Left lung (tissue), 4 donors: ENCODE measurements at regions not wholly inside any gene's neighbourhood (a gene's known extent, or its start where the extent isn't known, plus 50 kb on each side); places are given as distances from the start of the nearest gene placed in this dataset.

Experiments used
- ATAC-seq: fragments of 200-7000 bp; cut with Tn5 transposase; one replicate; pipeline ENCODE4 v1.9.1; 2020; ENCODE audit warnings: moderate library complexity
- DNase-seq, 4 donors: peaks; one replicate each; pipeline ENCODE4 v3.0.0-alpha.2; 2013 to 2020
- H3K27ac ChIP-seq, 2 donors: fragments of 200-600 bp; sonication (generic) in 1 of 2; one replicate each; pipeline versions ENCODE4 v1.5.0 to v1.8.0; 2020 to 2021
- H3K27me3 ChIP-seq, 2 donors: fragments of 200-600 bp; sonication (generic) in 1 of 2; one replicate each; pipeline versions ENCODE4 v1.5.0 to v1.8.0; 2020 to 2021
- H3K36me3 ChIP-seq, 2 donors: fragments of 200-600 bp; sonication (generic) in 1 of 2; one replicate each; pipeline versions ENCODE4 v1.5.0 to v1.8.0; 2020 to 2021
- H3K4me1 ChIP-seq, 2 donors: fragments of 200-600 bp; one replicate each; pipeline ENCODE4 v1.8.0; 2021
- H3K4me3 ChIP-seq, 2 donors: fragments of 200-600 bp; sonication (generic) in 1 of 2; one replicate each; pipeline versions ENCODE4 v1.5.0 to v1.8.0; 2020 to 2021; ENCODE audit warnings: mild to moderate bottlenecking in 1 of 2
- H3K9me3 ChIP-seq, 2 donors: fragments of 200-600 bp; sonication (generic) in 1 of 2; one replicate each; pipeline versions ENCODE4 v1.5.0 to v1.8.0; 2020 to 2021
- intact Hi-C, 2 donors: fragments of 100-400 bp; cut with DNase I; formaldehyde crosslinking; loops; one replicate each; pipeline versions ENCODE4 v1.11.2 to v1.14.2; 2022
- TF ChIP-seq, protein P1 (sequence below), 2 donors: fragments of 200-600 bp; sonication (generic) in 1 of 2; IDR thresholded peaks; one replicate each; pipeline versions ENCODE4 v1.5.0 to v1.8.0; 2021; ENCODE audit warnings: antibody characterized with exemption in 2 of 2
- donor health status: DM: no; HTN: yes; CAD: no.
- donor health status: DM: no; HTN: no; CAD: no.

DNA sequence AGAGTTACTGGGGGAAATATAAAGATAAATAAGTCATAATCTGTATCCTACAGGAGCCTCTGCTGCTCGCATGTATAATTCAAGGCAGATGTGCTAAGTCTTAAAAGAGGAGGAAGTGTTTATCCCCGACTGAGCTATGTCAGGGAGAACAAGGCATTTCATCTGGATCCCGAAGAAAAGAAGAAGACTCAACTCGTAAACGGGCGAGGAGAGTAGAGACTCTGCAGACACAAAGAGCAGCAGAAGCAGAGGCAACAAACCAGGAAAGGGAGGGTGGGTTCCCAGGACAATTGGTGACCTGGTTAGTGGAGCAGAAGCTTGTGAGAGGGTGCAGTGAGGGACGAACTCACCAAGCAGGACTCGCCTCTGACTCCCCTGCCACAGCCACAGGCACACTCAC lies 368.6 kb downstream of the EIPR1 start:
- intact Hi-C loops, result no loop called here
- no peak for ATAC-seq
- TF ChIP-seq, protein P1, sequence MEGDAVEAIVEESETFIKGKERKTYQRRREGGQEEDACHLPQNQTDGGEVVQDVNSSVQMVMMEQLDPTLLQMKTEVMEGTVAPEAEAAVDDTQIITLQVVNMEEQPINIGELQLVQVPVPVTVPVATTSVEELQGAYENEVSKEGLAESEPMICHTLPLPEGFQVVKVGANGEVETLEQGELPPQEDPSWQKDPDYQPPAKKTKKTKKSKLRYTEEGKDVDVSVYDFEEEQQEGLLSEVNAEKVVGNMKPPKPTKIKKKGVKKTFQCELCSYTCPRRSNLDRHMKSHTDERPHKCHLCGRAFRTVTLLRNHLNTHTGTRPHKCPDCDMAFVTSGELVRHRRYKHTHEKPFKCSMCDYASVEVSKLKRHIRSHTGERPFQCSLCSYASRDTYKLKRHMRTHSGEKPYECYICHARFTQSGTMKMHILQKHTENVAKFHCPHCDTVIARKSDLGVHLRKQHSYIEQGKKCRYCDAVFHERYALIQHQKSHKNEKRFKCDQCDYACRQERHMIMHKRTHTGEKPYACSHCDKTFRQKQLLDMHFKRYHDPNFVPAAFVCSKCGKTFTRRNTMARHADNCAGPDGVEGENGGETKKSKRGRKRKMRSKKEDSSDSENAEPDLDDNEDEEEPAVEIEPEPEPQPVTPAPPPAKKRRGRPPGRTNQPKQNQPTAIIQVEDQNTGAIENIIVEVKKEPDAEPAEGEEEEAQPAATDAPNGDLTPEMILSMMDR (IDR thresholded peaks at IDR 0.05), result no peak
- peaks cover 0 to 14% of the 10 kb centered on the region in 2 donors for H3K9me3 ChIP-seq
- DNase-seq, result no peak
- no peak overlapping the region for H3K27ac ChIP-seq
- H3K27me3 ChIP-seq, result peaks cover 0 to 37% of the 10 kb centered on the region in 2 donors
- H3K4me1 ChIP-seq, result no peaks in the 10 kb centered on the region
- H3K36me3 ChIP-seq, result no peaks in the 10 kb centered on the region
- no peak overlapping the region for H3K4me3 ChIP-seq

DNA sequence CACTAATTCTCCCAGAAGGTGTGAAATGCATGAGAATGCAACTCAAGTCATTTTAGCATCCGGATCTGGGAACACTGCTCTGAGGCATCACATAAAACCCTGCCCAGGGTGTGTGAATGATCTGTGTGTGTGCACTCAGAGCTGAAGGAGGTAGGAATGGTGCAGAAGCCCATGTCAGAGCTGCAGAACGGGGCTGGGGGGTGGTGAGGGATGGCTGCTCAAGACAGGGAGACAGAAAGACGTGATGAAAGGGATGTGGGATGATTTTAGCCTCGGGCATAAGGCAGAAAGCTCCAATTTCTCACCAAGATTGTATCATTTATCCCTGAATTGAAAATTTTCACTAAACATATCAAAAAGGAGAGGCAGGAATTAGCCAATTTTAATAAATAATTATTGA lies 369.1 kb downstream of the EIPR1 start:
- no peak overlapping the region for H3K27ac ChIP-seq
- TF ChIP-seq, protein P1 (IDR thresholded peaks at IDR 0.05), result no peak
- H3K27me3 ChIP-seq, result peaks cover 0 to 37% of the 10 kb centered on the region in 2 donors
- peaks cover 0 to 10% of the 10 kb centered on the region in 2 donors for H3K9me3 ChIP-seq
- intact Hi-C loops, result no loop called here
- DNase-seq, result no peak
- no peak overlapping the region for H3K4me3 ChIP-seq
- H3K4me1 ChIP-seq, result no peaks in the 10 kb centered on the region
- no peak for ATAC-seq
- no peaks in the 10 kb centered on the region for H3K36me3 ChIP-seq

DNA sequence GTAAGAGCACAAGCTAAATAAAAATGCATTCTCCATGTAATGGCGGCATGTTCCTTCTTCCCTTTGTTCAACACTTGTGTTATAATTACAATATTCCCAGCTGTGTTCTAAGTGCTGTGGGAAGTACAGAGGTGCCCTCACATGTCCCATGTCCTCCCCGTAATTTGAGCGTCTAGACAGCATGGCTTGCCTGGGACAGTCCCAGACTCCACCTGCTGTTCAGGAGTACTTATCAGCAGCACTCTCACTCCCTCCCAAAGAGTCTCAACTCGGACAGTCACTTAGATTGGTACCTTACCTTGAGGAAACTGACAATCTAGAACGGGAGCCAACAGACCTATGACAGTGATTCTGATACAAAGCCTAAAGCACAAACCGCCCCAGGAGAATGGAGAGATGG lies 370.5 kb downstream of the EIPR1 start:
- ATAC-seq (no peak), DNase-seq (no peak)
- intact Hi-C loops, result no loop called here
- H3K27me3 ChIP-seq, result peaks cover 0 to 37% of the 10 kb centered on the region in 2 donors
- H3K36me3 ChIP-seq, result no peaks in the 10 kb centered on the region
- no peak overlapping the region for H3K27ac ChIP-seq
- TF ChIP-seq, protein P1 (IDR thresholded peaks at IDR 0.05), result no peak
- H3K4me3 ChIP-seq, result no peak overlapping the region
- no peaks in the 10 kb centered on the region for H3K4me1 ChIP-seq
- H3K9me3 ChIP-seq, result peaks cover 0 to under 1% of the 10 kb centered on the region in 2 donors

DNA sequence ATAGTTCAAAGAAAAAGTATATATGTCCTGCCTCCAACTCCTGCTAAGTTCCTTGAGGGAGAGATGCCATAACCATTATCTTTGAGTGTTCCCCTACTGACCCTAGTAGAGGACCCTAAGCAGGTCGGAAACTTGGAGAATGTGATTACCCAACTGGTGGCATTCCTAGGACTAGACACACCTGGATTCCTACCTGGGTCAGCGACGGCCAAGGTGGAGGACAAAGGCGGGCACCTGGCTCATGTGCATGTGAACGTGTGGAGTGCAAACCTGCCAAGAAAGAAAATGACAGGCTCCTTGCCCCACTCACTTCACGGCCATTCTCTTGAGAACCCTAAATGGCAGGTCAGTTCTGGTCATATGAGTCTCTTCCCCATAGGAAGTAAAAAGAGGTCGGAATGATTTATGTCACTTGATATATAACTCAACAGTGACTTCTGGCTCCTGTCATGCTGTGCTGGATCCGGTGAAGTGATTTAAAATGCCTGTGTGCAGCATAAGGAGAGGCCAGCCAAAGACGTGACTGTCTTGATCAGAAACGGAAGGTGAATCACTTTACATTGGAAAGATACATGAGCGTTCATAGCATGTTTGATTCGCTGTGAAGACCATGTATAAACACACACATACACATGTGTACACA lies 371.6 kb downstream of the EIPR1 start:
- no peaks in the 10 kb centered on the region for H3K4me1 ChIP-seq
- H3K36me3 ChIP-seq, result no peaks in the 10 kb centered on the region
- no peak overlapping the region for H3K4me3 ChIP-seq
- H3K27me3 ChIP-seq, result peaks cover 0 to 37% of the 10 kb centered on the region in 2 donors
- TF ChIP-seq, protein P1 (IDR thresholded peaks at IDR 0.05), result no peak
- H3K9me3 ChIP-seq, result no peaks in the 10 kb centered on the region
- ATAC-seq (no peak), DNase-seq (no peak)
- no peak overlapping the region for H3K27ac ChIP-seq
- intact Hi-C loops, result no loop called here

DNA sequence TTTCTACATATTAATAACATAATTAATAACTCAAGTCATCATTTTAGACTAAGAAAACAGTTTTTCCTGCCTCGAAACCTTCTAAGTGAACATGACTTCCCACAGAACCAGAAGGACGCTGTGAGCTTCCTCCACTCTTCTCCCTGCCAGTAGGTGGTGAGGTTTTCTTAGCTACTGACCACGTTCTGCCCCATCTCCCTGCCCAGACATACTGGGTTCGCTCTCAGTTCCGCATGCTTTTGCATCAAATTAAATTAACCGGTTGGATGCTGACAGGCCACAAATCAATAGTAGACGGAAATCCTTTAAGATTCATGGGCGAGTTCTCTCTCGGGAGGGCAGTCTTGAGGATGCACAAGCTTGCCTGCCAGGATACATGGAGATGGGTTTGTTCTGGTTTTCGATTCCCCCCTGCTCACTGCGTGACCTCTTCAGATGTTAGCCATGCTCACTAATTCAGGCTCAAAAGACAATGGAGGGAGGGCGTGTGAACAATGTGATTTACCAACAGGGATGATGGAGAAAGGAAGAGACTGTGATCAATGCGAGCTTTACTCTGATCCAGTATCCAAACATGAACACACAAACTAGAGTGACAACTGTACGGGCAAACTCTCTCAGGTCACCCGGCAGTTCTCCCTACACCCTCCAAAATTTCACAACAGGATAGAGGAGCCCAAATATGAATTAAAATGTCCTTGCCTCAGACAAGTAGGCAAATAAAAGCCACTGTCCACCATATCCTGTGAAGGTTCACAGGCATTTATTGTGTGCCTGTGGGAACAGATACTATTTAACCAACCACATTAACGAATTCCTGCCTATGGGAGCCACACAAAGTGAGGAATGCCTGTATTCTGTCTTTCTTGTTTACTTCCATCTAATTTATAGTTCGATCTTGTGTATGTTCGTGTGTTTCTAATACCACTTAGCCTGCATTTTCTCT lies 375.7 kb downstream of the EIPR1 start:
- Histone ChIP-seq H3K27ac (no peak overlapping the region), H3K27me3 (peaks cover 0 to 9% of the 10 kb centered on the region in 2 donors), H3K4me3 (no peak overlapping the region), H3K36me3 (no peaks in the 10 kb centered on the region), H3K9me3 (no peaks in the 10 kb centered on the region), H3K4me1 (no peaks in the 10 kb centered on the region)
- intact Hi-C loops, result no loop called here
- DNase-seq (peak in 2 of 4 donors; percentile 1 to 4), ATAC-seq (no peak)
- TF ChIP-seq, protein P1 (IDR thresholded peaks at IDR 0.05), result peak in 1 of 2 donors; percentile 15
